Left ventricle myocardium inferior (tissue), 1 donor: ENCODE measurements at regions not wholly inside any gene's neighbourhood (a gene's known extent, or its start where the extent isn't known, plus 50 kb on each side); places are given as distances from the start of the nearest gene placed in this dataset.

Experiments
- DNase-seq: peaks from one replicate; pipeline ENCODE4 v3.0.0-alpha.2; 2020
- H3K27ac ChIP-seq: fragments of 200-600 bp; replicated peaks from 2 replicates; pipeline ENCODE4 v1.8.0; 2021
- H3K27me3 ChIP-seq: fragments of 200-600 bp; 2 replicates; pipeline ENCODE4 v1.8.0; 2021; ENCODE audit warnings: low read depth
- H3K36me3 ChIP-seq: fragments of 200-600 bp; 2 replicates; pipeline ENCODE4 v1.8.0; 2021
- H3K4me1 ChIP-seq: fragments of 200-600 bp; 2 replicates; pipeline ENCODE4 v1.8.0; 2021
- H3K4me3 ChIP-seq: fragments of 200-600 bp; 2 replicates; pipeline ENCODE4 v1.8.0; 2021; ENCODE audit warnings: mild to moderate bottlenecking, moderate library complexity
- H3K9me3 ChIP-seq: fragments of 200-600 bp; replicated peaks from 2 replicates; pipeline ENCODE4 v1.8.0; 2021
- intact Hi-C: fragments of 100-400 bp; cut with micrococcal nuclease; formaldehyde crosslinking; loops from one replicate; pipeline ENCODE4 v1.11.0; 2022
- TF ChIP-seq, protein P1 (sequence below): fragments of 200-600 bp; IDR thresholded peaks from 2 replicates; pipeline ENCODE4 v1.8.0; 2021; ENCODE audit warnings: antibody characterized with exemption, mild to moderate bottlenecking, borderline replicate concordance
- donor health status: DM: no; HTN: yes; CAD: no; lungs with severe emphysema.

DNA sequence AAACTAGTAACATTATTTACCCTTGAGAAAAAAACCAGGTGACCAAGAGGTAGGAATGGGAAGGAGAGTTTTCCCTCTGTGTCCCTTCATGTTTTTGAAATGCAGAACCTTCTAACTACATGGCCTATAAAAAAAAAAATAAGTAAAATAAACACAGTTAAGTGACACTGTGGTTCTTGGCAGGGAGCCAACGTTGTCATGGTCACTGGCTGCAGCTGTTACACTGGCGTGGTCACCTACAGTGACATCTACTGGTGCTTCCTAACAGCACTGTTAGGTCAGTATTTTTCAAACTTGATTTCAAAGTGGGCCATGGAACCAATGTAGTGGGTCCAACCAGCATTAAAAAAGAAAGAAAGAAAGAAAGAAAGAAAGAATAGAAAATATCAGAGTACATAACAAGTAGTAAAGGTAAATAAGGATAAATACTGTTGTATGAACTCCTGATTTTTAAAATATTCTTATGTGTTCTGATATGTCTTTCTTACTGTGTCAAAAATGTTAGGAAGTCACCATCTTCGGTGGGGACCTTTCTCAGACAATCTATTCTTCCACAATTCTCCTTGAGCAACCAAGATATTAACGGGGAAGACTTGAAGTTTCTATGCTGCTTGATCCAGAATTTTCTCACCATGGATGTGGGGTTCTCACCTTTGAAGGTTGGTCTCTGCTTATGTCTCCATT lies 59.1 kb upstream of the PJA2 start:
- H3K4me3 ChIP-seq, result no peak overlapping the region
- H3K9me3 ChIP-seq, result no peaks in the 10 kb centered on the region
- TF ChIP-seq, protein P1, sequence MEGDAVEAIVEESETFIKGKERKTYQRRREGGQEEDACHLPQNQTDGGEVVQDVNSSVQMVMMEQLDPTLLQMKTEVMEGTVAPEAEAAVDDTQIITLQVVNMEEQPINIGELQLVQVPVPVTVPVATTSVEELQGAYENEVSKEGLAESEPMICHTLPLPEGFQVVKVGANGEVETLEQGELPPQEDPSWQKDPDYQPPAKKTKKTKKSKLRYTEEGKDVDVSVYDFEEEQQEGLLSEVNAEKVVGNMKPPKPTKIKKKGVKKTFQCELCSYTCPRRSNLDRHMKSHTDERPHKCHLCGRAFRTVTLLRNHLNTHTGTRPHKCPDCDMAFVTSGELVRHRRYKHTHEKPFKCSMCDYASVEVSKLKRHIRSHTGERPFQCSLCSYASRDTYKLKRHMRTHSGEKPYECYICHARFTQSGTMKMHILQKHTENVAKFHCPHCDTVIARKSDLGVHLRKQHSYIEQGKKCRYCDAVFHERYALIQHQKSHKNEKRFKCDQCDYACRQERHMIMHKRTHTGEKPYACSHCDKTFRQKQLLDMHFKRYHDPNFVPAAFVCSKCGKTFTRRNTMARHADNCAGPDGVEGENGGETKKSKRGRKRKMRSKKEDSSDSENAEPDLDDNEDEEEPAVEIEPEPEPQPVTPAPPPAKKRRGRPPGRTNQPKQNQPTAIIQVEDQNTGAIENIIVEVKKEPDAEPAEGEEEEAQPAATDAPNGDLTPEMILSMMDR, result peak; percentile 93

DNA sequence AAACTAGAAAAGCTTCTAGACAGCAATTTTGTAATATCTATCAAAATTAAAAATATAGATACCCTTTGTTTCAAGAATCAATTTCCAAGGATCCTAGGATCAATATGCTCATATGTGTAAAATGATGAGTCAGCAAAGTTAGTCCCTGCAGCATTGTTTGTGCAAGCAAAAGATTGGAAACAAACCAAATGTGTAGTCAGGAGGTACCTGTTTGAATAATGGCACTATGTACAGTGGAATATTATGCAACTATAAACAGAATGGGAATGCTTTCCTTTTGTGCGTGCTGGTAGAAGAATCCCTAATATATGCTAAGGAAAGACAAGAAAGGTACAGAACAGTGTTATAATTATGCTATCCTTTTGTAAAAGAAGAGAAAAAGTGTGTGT lies 58.5 kb upstream of the PJA2 start:
- no peaks in the 10 kb centered on the region for H3K36me3 ChIP-seq
- H3K4me1 ChIP-seq, result peaks cover 5% of the 10 kb centered on the region
- no peaks in the 10 kb centered on the region for H3K9me3 ChIP-seq
- H3K27ac ChIP-seq, result no peak overlapping the region
- TF ChIP-seq, protein P1, result no peak
- no peaks in the 10 kb centered on the region for H3K27me3 ChIP-seq
- H3K4me3 ChIP-seq, result no peak overlapping the region
- intact Hi-C loops, result no loop called here
- no peak for DNase-seq

More for the DNA sequence above, 59.1 kb upstream of the PJA2 start:
- DNase-seq, result peak; percentile 96
- Histone ChIP-seq H3K36me3 (no peaks in the 10 kb centered on the region), H3K27ac (no peak overlapping the region), H3K27me3 (no peaks in the 10 kb centered on the region), H3K4me1 (peaks cover 5% of the 10 kb centered on the region)
- intact Hi-C loops, result no loop called here

DNA sequence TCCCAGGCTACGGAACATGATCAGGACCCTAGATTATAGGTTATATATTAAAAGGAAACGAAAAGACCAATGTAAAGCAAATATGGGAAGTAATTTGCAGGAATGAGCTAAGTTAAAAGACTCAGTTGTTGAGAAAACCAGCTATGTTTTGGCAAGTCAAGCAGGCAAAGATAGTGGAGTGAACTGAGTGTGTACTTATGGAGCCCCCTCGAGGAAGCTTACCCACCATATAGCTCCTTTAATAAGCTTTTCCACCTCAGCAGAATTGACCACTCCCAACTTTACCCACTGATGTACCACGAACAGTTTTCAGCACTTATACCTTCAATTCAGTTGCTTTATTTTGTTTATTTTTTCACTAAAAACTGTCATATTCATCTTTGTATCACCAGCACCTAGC lies 57.3 kb upstream of the PJA2 start:
- Histone ChIP-seq H3K4me1 (peaks cover 5% of the 10 kb centered on the region), H3K9me3 (no peaks in the 10 kb centered on the region), H3K4me3 (no peak overlapping the region), H3K27ac (no peak overlapping the region), H3K27me3 (no peaks in the 10 kb centered on the region), H3K36me3 (no peaks in the 10 kb centered on the region)
- intact Hi-C loops, result no loop called here
- DNase-seq, result no peak
- TF ChIP-seq, protein P1, result no peak
